ENCODE measurements at regions not wholly inside any gene's neighbourhood (a gene's known extent, or its start where the extent isn't known, plus 50 kb on each side); places are given as distances from the start of the nearest gene placed in this dataset.

GRCh38 chr2:207337234-207338219 is 171.8 kb upstream of the KLF7 start:
- Histone ChIP-seq H3K27me3 (ENCODE audit: control insufficient read depth in 4 of 4, insufficient read depth in 4 of 4, low read length in 3 of 4) (no peaks in the 10 kb centered on the region), H3K36me3 (ENCODE audit: control insufficient read depth in 4 of 4, insufficient read depth in 3 of 4, low read depth in 1 of 4, low read length in 3 of 4) (no peaks in the 10 kb centered on the region), H3K9me3 (ENCODE audit: control insufficient read depth in 4 of 4, low read length in 3 of 4) (no peaks in the 10 kb centered on the region), H3K4me3 (ENCODE audit: low read depth in 1 of 3, low read length in 3 of 3) (no peak overlapping the region), H3K27ac (ENCODE audit: low read depth in 1 of 2, low read length in 2 of 2) (no peak overlapping the region), H3K4me1 (ENCODE audit: control insufficient read depth in 4 of 4, insufficient read depth in 4 of 4, low read length in 3 of 4) (no peaks in the 10 kb centered on the region), H3K9ac (ENCODE audit: low read depth in 1 of 2, low read length in 2 of 2) (no peak overlapping the region)
- DNase-seq (ENCODE audit: low spot score), result no peak
- 78% methylated on average over 6 of the region's 6 CpGs for WGBS
- TF ChIP-seq RXRA (IDR thresholded peaks at IDR 0.05) (no peak), ZBTB33 (IDR thresholded peaks at IDR 0.05) (no peak), ATF3 (IDR thresholded peaks at IDR 0.05) (no peak), FOXA2 (IDR thresholded peaks at IDR 0.05) (no peak), GABPA (IDR thresholded peaks at IDR 0.05 in 1 of 2, conservative IDR thresholded peaks at IDR 0.05 in 1 of 2) (no peak), REST (IDR thresholded peaks at IDR 0.05) (no peak), CTCF (IDR thresholded peaks at IDR 0.05; ENCODE audit: low read depth, low read length, missing input control) (no peak), TAF1 (conservative IDR thresholded peaks at IDR 0.05) (no peak)

- TF ChIP-seq CTCF (IDR thresholded peaks at IDR 0.05; ENCODE audit: low read depth, low read length, missing input control), result no peak
- TF ChIP-seq MAX (IDR thresholded peaks at IDR 0.05), result no peak
- H3K4me1 ChIP-seq (ENCODE audit: control insufficient read depth in 4 of 4, insufficient read depth in 4 of 4, low read length in 3 of 4), result no peaks in the 10 kb centered on the region
- H3K27ac ChIP-seq (ENCODE audit: low read depth in 1 of 2, low read length in 2 of 2), result no peak overlapping the region
- no peaks in the 10 kb centered on the region for H3K36me3 ChIP-seq (ENCODE audit: control insufficient read depth in 4 of 4, insufficient read depth in 3 of 4, low read depth in 1 of 4, low read length in 3 of 4)
- no peak overlapping the region for H3K4me3 ChIP-seq (ENCODE audit: low read depth in 1 of 3, low read length in 3 of 3)
- H3K9me3 ChIP-seq (ENCODE audit: control insufficient read depth in 4 of 4, low read length in 3 of 4), result no peaks in the 10 kb centered on the region
- no peaks in the 10 kb centered on the region for H3K27me3 ChIP-seq (ENCODE audit: control insufficient read depth in 4 of 4, insufficient read depth in 4 of 4, low read length in 3 of 4)
- no peak overlapping the region for H3K9ac ChIP-seq (ENCODE audit: low read depth in 1 of 2, low read length in 2 of 2)
- WGBS, result 85% methylated on average over 3 of the region's 3 CpGs
- DNase-seq (ENCODE audit: low spot score), result no peak
These were observed 172.5 kb upstream of the KLF7 start for GRCh38 chr2:207338220-207338607.

All from liver (tissue), 8 donors.